A549 (cell line): ENCODE measurements at regions not wholly inside any gene's neighbourhood (a gene's known extent, or its start where the extent isn't known, plus 50 kb on each side); places are given as distances from the start of the nearest gene placed in this dataset.

ENCODE experiments used
- CEBPB ChIP-seq, 2 experiments: fragments of >200 bp in 1 of 2; sonication (Bioruptor Twin) in 1 of 2; formaldehyde crosslinking in 1 of 2; IDR thresholded peaks; 2 replicates each; pipeline ENCODE4 v1.6.1; 2012 to 2016
- CTCF ChIP-seq: fragments of >200 bp; sonication (Bioruptor Twin); formaldehyde crosslinking; IDR thresholded peaks from 3 replicates; pipeline ENCODE4 v1.5.1; 2016
- EP300 ChIP-seq, 2 experiments: fragments of >200 bp; sonication (Bioruptor Twin); formaldehyde crosslinking; IDR thresholded peaks; 2 replicates in 1 of 2; 3 replicates in 1 of 2; pipeline ENCODE4 v1.6.1; 2016 to 2017
- FOSL2 ChIP-seq, 2 experiments: fragments of 450-650 bp in 1 of 2; fragments of >200 bp in 1 of 2; sonication (Bioruptor Twin) in 1 of 2; formaldehyde crosslinking; IDR thresholded peaks; 2 replicates each; pipeline versions ENCODE4 v1.5.0 to v1.6.1; 2016 to 2020; ENCODE audit warnings: mild to moderate bottlenecking in 1 of 2, moderate library complexity in 1 of 2
- JUNB ChIP-seq: fragments of >200 bp; sonication (Bioruptor Twin); formaldehyde crosslinking; IDR thresholded peaks from 2 replicates; pipeline ENCODE4 v1.6.1; 2016
- KDM1A ChIP-seq: fragments of 200-600 bp; sonication (generic); IDR thresholded peaks from 2 replicates; pipeline ENCODE4 v1.6.1; 2016; ENCODE audit warnings: low read depth, mild to moderate bottlenecking
- MAX ChIP-seq: IDR thresholded peaks from 2 replicates; pipeline ENCODE4 v1.6.1; 2012
- PBX3 ChIP-seq: IDR thresholded peaks from 2 replicates; pipeline ENCODE4 v1.6.1; 2012
- POLR2A ChIP-seq: IDR thresholded peaks from 2 replicates; pipeline ENCODE4 v1.6.1; 2012; ENCODE audit warnings: mild to moderate bottlenecking, low read length
- USF2 ChIP-seq: fragments of 450-650 bp; IDR thresholded peaks from 2 replicates; pipeline ENCODE4 v1.6.1; 2014; ENCODE audit warnings: antibody characterized with exemption

- TF ChIP-seq POLR2A (no peak), FOSL2 (IDR thresholded peaks at IDR 0.05) (no peak), FOSL2 (CRISPR knock-in tag; IDR thresholded peaks at IDR 0.05) (no peak), KDM1A (no peak), USF2 (no peak), CEBPB (IDR thresholded peaks at IDR 0.05) (no peak), CTCF (no peak), JUNB (no peak), EP300 (IDR thresholded peaks at IDR 0.05) (no peak), MAX (no peak), PBX3 (no peak)
Observed at GRCh38 chr18:54069729-54070128, 154.7 kb downstream of the MBD2 start.
